HG03521 (cell line): ENCODE measurements at regions not wholly inside any gene's neighbourhood (a gene's known extent, or its start where the extent isn't known, plus 50 kb on each side); places are given as distances from the start of the nearest gene placed in this dataset.
"Not testable (repeated sequence)": the region's sequence is repeated elsewhere in the genome, so short reads cannot be mapped to it uniquely, and the experiment has no call there.

Experiments
- ATAC-seq: cut with Tn5 transposase; IDR thresholded peaks from one replicate; pipeline ENCODE4 v1.9.1; 2021; ENCODE audit warnings: mild to moderate bottlenecking, moderate library complexity; ENCODE audit not compliant: unreplicated experiment

- ATAC-seq, result no peak
These were observed 118.4 kb upstream of the CST7 start for GRCh38 chr20:24830649-24831048.

GRCh38 chr20:24831232-24831631 lies 117.8 kb upstream of the CST7 start:
- no peak for ATAC-seq

- ATAC-seq, result no peak
These were observed 116.6 kb upstream of the CST7 start for GRCh38 chr20:24832518-24832917.

- no peak for ATAC-seq
These were observed 115.5 kb upstream of the CST7 start for GRCh38 chr20:24833592-24833991.

GRCh38 chr20:24834310-24834709 lies 114.8 kb upstream of the CST7 start:
- no peak for ATAC-seq

- no peak for ATAC-seq
These were observed 113.9 kb upstream of the CST7 start for GRCh38 chr20:24835195-24835594.

GRCh38 chr20:24836041-24836533 lies 113.0 kb upstream of the CST7 start:
- no peak for ATAC-seq

- ATAC-seq, result no peak
These were observed 112.3 kb upstream of the CST7 start for GRCh38 chr20:24836661-24837299.

GRCh38 chr20:24837781-24838450 lies 111.2 kb upstream of the CST7 start:
- ATAC-seq, result no peak

GRCh38 chr20:24838546-24839535 lies 110.2 kb upstream of the CST7 start:
- ATAC-seq, result no peak

- no peak for ATAC-seq
These were observed 108.9 kb upstream of the CST7 start for GRCh38 chr20:24840121-24840713.

GRCh38 chr20:24842274-24842917 lies 106.7 kb upstream of the CST7 start:
- ATAC-seq, result no peak

GRCh38 chr20:24842918-24843715 lies 106.0 kb upstream of the CST7 start:
- ATAC-seq, result peak; percentile 86

GRCh38 chr20:24850176-24850575 lies 98.9 kb upstream of the CST7 start:
- no peak for ATAC-seq

GRCh38 chr20:24851346-24852019 lies 97.6 kb upstream of the CST7 start:
- no peak for ATAC-seq

- ATAC-seq, result no peak
These were observed 95.2 kb upstream of the CST7 start for GRCh38 chr20:24853916-24854315.

- no peak for ATAC-seq
These were observed 93.2 kb upstream of the CST7 start for GRCh38 chr20:24855848-24856247.

- not testable (repeated sequence) for ATAC-seq
These were observed 90.6 kb upstream of the CST7 start for GRCh38 chr20:24858500-24858899.

- no peak for ATAC-seq
These were observed 89.5 kb upstream of the CST7 start for GRCh38 chr20:24859539-24859938.
